Ishikawa (cell line): ENCODE measurements at regions not wholly inside any gene's neighbourhood (a gene's known extent, or its start where the extent isn't known, plus 50 kb on each side); places are given as distances from the start of the nearest gene placed in this dataset.

ENCODE experiments used
- MAX ChIP-seq: IDR thresholded peaks from 2 replicates; pipeline ENCODE4 v1.6.1; 2012
- YY1 ChIP-seq: IDR thresholded peaks from 2 replicates; pipeline ENCODE4 v1.6.1; 2012; ENCODE audit warnings: low read depth

GRCh38 chr10:42939237-42939636 is 137.6 kb upstream of the RET start:
- TF ChIP-seq YY1: no peak
- TF ChIP-seq MAX: no peak
